Ishikawa (cell line): ENCODE measurements at regions not wholly inside any gene's neighbourhood (a gene's known extent, or its start where the extent isn't known, plus 50 kb on each side); places are given as distances from the start of the nearest gene placed in this dataset.

Experiments used
- CREB1 ChIP-seq: IDR thresholded peaks from 2 replicates; pipeline ENCODE4 v1.6.1; 2012; ENCODE audit warnings: low read depth
- FOXM1 ChIP-seq: IDR thresholded peaks from 2 replicates; pipeline ENCODE4 v1.6.1; 2012; ENCODE audit warnings: low read depth, borderline replicate concordance
- MAX ChIP-seq: IDR thresholded peaks from 2 replicates; pipeline ENCODE4 v1.6.1; 2012
- TAF1 ChIP-seq: IDR thresholded peaks from 2 replicates; pipeline ENCODE4 v1.6.1; 2012; ENCODE audit warnings: low read depth, mild to moderate bottlenecking
- TCF12 ChIP-seq: IDR thresholded peaks from 2 replicates; pipeline ENCODE4 v1.6.1; 2012; ENCODE audit warnings: low read depth
- TEAD4 ChIP-seq: IDR thresholded peaks from 2 replicates; pipeline ENCODE4 v1.6.1; 2012
- YY1 ChIP-seq: IDR thresholded peaks from 2 replicates; pipeline ENCODE4 v1.6.1; 2012; ENCODE audit warnings: low read depth

GRCh38 chr7:33738260-33738935 lies 166.9 kb upstream of the BMPER start:
- TF ChIP-seq TCF12 (no peak), MAX (no peak), TEAD4 (no peak), CREB1 (no peak), TAF1 (no peak), FOXM1 (no peak), YY1 (no peak)
